ENCODE measurements at regions not wholly inside any gene's neighbourhood (a gene's known extent, or its start where the extent isn't known, plus 50 kb on each side); places are given as distances from the start of the nearest gene placed in this dataset.
"Not testable (repeated sequence)": the region's sequence is repeated elsewhere in the genome, so short reads cannot be mapped to it uniquely, and the experiment has no call there.

DNA sequence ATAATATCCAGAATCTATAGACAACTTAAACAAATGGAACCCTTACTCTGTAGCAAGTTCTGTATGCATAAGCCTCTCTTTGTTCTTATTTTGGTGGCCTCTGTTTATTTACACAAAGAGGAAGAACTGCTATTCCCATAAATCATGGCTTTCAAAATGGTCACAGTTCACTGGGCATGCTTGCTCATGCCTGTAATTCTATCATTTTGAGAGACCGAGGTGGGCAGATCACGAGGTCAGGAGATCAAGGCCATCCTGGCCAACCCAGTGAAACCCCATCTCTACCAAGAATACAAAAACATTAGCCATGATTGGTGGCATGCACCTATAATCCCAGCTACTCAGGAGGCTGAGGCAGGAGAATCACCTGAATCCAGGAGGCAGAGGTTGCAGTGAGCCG, 307.3 kb upstream of the ZNF337 start:
- in situ Hi-C loops (cut with HindIII; ENCODE audit: low sequenced_read_pairs); DNase-seq (ENCODE audit: low spot score): not testable (repeated sequence)

DNA sequence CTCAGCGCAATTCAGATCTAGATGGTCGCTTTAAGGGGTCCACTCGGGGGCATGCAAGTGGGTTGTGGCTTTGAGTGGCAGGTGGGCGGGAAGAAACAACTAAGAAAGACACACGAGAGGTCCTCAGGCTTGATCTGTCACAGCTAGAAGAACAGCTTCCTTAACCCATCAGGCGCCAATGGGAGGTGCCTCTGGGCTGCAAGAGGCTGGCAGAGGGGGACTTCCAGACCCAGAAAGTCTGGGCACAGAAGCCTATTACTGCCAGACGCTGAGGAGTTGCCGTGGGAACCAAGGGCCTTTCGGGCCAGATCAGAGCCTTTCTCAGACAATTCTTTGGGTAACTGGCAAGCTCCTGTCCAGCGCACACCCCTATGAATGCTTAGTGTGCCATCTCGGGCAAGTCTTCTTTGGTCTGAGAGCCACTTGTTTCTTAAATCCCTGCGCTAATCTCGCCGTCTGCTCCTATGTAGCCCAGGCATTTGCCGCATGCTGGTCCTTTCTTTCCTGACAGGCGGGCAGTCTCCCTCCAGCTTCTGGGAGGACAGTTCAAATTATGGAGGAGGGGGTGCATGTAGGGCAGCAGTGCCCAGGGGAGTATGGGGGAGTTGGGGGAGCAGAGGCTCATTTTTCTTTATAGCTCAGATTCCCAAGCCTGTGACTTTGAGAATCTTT, 300.9 kb upstream of the ZNF337 start:
- in situ Hi-C loops (cut with HindIII; ENCODE audit: low sequenced_read_pairs); DNase-seq (ENCODE audit: low spot score): not testable (repeated sequence)

DNA sequence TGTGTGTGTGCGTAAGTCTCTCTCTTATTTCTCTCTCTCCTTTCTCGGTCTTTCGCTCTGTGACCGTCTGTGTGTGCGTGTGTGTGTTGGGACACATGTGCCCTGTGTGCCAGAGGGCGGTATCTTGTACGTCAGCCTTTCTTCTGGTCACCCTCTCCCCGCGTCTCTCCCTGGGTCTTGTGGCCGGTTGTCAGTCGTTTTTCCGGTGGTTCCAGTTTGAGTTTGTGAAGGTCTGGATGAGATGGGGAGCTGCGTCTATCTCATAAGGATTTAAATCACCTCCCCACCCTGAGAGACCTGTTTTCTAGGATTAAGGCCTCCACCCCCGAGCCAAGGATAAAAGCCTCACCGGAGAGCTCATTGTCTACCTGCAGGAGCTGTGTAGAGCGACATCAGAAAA, 295.5 kb upstream of the ZNF337 start:
- in situ Hi-C loops (cut with HindIII; ENCODE audit: low sequenced_read_pairs) = no loop called here
- no peak for DNase-seq (ENCODE audit: low spot score)

DNA sequence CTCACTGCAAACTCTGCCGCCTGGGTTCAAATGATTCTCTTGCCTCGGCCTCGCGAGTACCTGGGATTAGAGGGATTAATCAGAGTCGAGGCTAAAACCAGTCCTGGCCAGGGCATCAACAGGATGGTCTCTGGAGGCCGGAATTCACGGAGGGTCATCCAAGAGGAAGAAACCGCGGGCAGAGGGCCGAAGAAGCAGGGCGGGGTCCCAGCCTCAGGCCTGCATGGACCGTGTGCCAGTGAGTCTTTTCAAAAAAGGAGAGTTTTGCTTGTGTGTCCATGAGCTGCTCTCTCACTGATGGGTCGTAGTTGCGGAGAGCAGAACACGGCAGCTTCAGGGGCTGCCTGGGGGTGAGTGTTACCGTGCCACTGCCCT, 295.1 kb upstream of the ZNF337 start:
- in situ Hi-C loops (cut with HindIII; ENCODE audit: low sequenced_read_pairs) = no loop called here
- DNase-seq (ENCODE audit: low spot score) = no peak

DNA sequence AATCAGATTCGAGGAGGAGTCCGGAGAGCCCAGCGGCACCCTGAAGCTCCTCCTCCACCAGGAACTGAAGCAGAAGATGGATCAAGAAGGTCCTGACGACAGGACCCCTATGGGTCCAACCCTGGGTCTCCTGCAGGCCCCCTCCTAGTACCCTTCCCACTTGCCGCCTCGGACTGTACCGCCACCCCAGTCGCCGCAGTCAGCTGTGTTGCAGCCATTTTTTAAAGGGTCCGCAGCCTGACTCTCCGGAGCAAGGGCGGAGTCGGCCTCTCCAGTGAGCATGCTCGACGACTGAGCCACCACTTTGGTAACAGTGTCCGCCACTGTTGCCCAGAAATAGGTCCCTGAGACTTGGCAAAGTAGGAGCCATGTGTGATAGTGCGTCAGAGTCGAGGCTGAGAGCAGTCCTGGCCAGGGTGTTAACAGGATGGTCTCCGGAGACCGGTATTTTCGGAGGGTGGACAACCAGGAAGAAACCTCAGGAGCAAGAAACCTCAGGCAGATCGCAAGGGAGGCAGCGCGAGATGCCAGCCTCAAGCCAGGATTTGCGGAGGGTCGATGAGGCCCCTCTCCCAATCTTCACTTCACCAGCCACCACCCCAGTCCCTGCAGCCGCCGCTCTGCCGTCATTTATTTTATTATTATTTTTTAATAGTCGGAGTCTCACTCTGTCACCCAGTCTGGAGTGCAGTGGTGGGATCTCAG, 294.6 kb upstream of the ZNF337 start:
- DNase-seq (ENCODE audit: low spot score) = no peak
- in situ Hi-C loops (cut with HindIII; ENCODE audit: low sequenced_read_pairs) = no loop called here

DNA sequence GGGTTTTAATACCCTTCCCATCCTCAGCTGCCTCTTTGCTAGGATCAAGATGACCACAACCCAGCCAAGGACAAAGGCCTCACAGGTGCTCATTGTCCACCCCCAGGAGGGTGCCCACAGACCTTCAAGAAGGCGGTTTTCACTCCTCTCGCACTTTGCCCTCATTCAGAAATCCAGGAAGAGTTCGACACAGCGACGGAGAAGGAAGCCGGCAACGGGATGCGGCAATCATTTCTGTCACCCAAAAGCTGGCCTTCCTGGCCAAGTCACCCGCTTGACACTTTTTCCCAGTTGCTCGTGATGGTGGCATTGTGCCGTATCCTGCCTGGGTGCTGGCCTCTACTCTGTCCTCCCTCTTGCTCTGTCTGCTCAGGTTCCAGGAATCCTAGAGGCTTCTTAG, 293.0 kb upstream of the ZNF337 start:
- DNase-seq (ENCODE audit: low spot score); in situ Hi-C loops (cut with HindIII; ENCODE audit: low sequenced_read_pairs): not testable (repeated sequence)

DNA sequence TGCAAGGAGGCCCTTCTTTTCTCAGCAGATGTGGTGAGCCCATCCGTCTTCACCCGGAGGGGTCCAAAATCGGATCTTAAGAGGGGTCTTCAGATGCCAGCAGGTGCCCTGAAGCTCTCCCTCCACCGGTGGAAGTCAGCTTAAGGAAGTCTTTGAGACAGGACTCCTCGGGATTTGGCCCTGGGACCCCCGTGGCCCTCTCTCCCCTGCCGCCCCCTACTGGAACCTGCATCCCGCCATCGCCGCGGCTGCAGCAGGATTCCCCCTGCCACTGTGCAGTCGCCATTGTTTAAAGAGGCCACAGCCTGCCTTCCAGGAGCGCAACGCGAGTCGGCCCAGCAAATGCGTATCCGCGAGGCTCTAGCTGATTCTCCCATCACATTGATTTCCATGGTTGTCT, 292.5 kb upstream of the ZNF337 start:
- no peak for DNase-seq (ENCODE audit: low spot score)
- in situ Hi-C loops (cut with HindIII; ENCODE audit: low sequenced_read_pairs) = no loop called here

DNA sequence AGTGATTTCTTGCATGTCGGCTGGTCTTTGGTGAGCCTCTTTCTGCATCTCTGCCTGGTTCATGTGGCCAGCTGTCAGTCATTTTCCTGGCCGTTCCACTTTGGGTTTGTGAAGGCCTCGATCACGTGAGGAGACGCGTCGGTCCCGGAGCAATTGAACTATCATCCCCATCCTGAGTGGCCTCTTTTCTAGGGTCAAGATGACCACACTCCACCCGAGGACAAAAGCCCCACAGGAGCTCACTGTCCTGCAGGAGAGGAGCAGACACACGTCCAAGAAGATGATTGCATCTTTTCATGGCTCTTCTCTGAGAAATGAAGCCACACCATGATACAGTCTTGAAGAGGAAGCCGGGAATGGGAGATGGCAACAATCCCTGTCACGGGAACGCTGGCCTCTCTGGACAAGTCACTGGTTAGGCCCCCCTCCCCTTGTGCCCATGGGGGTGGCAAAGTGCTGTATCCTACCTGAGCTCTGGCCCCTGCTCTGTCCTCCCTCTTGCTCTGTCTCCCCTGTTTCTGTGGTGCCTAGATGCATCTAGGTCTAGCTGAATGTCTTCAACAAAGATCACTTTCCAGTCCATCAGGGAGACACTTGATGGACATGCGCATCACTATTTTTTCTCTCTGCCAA, 291.4 kb upstream of the ZNF337 start:
- in situ Hi-C loops (cut with HindIII; ENCODE audit: low sequenced_read_pairs); DNase-seq (ENCODE audit: low spot score): not testable (repeated sequence)

DNA sequence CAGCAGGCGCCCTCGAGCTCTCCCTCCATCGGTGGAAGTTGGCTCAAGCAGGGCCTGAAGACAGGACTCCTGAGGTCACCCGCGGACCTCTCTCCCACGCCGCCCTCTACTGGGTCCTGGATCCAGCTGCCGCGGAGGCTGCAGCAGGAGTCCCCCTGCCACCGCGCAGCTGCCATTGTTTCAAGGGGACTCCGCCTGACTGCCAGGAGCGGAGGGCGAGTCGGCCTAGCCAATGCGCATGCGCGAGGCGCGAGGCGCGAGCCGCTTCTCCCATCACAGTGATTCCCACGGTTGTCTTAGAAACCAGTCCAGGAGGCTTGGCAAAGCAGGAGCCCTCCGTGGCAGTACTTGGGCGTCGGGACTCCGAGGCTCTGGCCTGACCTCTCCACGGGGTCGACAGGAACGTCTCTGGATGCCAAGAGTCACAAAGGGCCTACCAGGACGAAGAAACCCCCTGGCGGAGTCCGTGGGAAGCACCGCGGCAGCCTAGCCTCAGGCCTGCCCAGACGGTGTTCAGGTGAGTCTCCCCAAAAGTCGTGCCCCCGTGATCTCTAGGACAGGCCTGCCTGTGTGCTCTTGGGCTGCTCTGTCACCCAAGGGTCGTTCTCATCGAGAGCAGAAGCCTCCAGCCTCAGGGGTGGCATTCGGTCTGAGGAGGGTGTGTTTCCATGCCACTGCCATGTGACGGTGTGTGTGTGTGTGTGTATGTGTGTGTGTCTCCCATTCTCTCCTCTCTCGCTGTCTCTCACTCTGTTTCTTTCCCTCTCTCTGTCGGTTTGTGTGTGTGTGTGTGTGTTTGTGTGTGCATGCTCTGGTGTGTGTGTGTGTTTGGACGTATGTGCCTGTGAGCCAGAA, 290.6 kb upstream of the ZNF337 start:
- peak; percentile 62 for DNase-seq (ENCODE audit: low spot score)
- in situ Hi-C loops (cut with HindIII; ENCODE audit: low sequenced_read_pairs) = no loop called here

DNA sequence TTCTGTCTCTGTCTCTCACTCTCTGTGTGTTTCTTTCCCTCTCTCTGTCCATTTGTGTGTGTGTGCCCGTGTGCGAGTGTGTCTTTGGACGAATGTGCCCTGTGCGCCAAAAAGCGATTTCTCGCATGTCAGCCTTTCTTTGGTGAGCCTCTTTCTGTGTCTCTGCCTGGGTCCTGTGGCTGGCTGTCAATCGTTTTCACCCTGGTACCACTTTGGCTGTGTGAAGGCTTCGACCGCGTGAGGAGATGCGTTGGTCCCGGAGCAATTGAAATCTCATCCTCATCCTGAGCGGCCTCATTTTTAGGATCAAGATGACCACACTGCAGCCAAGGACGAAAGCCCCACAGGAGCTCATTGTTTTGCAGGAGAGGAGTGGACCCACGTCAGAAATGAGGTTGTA, 288.9 kb upstream of the ZNF337 start:
- in situ Hi-C loops (cut with HindIII; ENCODE audit: low sequenced_read_pairs) = no loop called here

DNA sequence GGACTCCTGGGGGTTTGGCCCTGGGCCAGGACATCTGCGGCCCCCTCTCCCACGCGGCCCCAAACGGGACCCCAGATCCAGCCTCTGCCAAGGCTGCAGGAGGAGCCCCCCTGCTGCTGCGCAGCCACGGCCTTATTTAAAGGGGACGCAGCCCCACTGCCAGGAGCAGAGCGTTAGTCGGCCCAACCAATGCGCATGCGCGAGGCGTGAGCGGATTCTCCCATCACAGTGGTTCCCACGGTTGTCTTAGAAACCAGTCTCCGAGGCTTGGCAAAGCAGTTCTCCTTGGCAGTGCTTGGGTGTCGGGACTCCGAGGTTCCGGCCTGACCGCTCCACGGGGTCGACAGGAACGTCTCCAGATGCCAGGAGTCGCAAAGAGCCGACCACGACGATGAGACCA, 288.3 kb upstream of the ZNF337 start:
- DNase-seq (ENCODE audit: low spot score) = peak; percentile 33
- in situ Hi-C loops (cut with HindIII; ENCODE audit: low sequenced_read_pairs) = no loop called here

More for the DNA sequence above, 288.9 kb upstream of the ZNF337 start:
- DNase-seq (ENCODE audit: low spot score) = no peak

DNA sequence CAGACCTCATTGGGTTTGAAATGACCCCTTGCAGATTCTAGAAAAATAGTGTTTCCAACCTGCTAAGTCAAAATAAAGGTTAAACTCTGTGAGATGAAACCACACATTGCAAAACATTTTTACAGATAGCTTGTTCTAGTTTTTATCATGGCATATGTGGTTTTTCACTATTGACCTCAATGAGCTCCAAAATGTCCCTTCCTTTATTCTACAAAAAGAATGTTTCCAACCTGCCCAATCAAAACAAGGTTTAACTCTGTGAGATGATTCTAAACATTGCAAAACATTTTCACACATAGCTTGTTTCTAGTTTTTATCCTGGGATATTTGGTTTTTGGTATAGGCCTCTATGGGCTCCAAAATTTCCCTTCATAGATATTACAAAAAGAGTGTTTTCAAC, 286.0 kb upstream of the ZNF337 start:
- in situ Hi-C loops (cut with HindIII; ENCODE audit: low sequenced_read_pairs); DNase-seq (ENCODE audit: low spot score): not testable (repeated sequence)

DNA sequence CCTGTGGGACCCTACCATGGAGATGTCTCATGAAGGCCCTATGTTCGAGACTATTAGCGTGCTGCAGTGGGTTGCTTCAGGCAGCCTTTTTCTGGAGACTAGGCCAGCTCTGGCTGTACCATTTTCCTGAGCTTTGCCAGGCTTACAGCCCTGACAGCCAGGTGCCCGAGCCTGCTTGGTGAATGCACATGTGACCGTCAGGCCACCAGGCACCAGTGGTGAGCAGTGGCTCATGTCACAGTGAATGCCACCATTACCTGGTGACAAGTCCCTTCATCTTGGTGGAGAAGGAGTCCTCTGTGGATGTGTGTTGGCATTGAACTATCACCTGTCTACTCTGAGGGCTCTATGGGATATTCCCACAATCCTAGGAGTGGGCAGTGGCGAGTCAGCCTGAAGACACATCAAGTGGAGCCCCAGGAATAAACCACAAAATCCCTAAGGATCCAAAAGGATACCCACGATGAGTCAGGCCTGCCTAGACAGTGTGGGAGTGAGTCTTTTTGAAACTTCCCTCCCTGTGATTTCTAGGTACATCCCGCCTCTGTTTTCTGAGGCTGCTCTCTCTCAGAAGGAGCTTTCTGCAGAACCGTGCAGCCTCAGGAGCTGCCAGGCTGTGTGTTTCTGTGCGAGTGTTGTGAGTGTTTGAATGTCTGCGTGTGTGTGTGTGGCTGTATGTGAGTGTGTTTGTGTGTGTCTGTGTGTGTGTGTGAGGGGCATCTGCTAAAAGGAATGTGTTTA, 282.0 kb upstream of the ZNF337 start:
- not testable (repeated sequence) for DNase-seq (ENCODE audit: low spot score)

DNA sequence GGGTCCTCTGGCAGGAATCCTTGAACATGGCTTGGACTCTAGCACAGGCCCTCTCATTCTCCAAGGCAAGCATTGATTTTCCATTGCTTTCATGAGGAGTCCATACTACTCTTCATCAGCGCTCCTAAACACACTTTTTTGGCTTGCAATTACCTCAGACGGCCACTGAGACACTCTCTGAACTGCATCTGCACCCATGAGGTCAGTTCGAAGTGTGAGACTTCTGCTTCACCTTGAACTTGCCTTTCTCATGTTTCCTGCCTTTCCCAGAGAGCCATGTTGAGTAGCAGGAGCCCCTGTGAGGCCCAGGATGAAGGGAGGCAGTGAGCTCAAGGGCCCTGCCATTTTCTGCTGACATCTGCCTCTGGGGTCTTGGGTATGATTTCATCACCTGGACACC, 279.2 kb upstream of the ZNF337 start:
- DNase-seq (ENCODE audit: low spot score); in situ Hi-C loops (cut with HindIII; ENCODE audit: low sequenced_read_pairs): not testable (repeated sequence)

More for the DNA sequence above, 282.0 kb upstream of the ZNF337 start:
- in situ Hi-C loops (cut with HindIII; ENCODE audit: low sequenced_read_pairs) = not testable (repeated sequence)

DNA sequence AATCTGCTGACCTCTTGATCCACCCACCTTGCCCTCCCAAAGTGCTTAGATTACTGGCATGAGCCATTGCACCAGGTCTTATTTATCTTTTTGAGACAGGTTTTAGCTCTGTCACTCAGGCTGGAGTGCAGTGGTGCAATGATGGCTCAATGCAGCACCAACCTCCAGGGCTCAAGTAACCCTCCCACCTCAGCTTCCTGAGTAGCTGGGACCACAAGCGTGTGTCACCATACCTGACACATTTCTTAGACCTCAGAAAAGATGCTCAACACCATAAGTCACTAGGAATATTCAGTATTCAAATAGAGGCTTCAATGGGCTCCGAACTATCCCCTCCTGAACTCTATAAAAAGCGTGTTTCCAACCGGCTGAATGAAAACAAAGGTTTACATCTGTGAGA, 268.6 kb upstream of the ZNF337 start:
- in situ Hi-C loops (cut with HindIII; ENCODE audit: low sequenced_read_pairs) = not testable (repeated sequence)

DNA sequence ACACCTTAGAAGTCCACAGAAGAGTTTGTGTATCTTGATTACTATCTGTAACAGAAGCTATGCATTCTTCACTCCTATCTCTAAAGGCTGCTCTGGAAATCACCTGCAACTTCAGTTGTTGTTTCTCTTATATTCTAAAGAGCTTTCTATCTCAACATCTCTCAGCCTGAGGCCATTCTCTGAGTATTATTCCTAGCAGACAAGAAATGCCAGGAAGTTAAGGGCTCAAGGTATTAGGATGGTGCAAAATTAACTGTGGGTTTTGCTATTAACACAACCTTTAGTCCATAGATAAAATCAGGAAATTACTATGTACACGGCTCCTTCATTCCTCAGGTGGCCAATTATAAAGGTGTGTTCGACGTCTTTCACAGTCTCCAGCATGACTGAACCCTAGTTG, 257.2 kb upstream of the ZNF337 start:
- in situ Hi-C loops (cut with HindIII; ENCODE audit: low sequenced_read_pairs); DNase-seq (ENCODE audit: low spot score): not testable (repeated sequence)

More for the DNA sequence above, 268.6 kb upstream of the ZNF337 start:
- DNase-seq (ENCODE audit: low spot score) = not testable (repeated sequence)

DNA sequence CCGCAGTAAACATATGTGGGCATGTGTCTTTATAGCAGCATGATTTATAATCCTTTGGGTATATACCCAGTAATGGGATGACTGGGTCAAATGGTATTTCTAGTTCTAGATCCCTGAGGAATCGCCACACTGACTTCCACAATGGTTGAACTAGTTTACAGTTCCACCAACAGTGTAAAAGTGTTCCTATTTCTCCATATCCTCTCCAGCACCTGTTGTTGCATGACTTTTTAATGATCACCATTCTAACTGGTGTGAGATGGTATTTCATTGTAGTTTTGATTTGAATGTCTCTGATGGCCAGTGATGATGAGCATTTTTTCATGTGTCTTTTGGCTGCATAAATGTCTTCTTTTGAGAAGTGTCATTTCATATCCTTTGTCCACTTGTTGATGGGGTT, 238.6 kb upstream of the ZNF337 start:
- DNase-seq (ENCODE audit: low spot score); in situ Hi-C loops (cut with HindIII; ENCODE audit: low sequenced_read_pairs): not testable (repeated sequence)

DNA sequence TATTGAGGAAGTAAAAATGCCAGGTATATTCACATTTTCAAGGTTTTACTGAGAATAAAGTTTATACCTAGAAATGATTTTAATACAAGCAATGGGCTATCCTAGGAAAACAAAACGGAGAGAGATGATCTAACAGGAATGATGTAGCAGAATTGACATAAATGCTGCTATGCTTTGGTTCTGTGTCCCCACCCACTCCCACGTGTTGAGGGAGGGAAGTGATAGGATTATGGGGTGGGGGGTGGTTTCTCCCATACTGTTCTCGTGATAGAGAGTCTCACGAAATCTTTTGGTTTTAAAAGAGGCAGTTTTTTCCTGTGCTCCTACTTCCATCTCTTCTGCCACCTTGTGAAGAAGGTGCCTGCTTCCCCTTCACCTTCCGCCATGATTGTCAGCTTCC, 236.2 kb upstream of the ZNF337 start:
- in situ Hi-C loops (cut with HindIII; ENCODE audit: low sequenced_read_pairs); DNase-seq (ENCODE audit: low spot score): not testable (repeated sequence)

DNA sequence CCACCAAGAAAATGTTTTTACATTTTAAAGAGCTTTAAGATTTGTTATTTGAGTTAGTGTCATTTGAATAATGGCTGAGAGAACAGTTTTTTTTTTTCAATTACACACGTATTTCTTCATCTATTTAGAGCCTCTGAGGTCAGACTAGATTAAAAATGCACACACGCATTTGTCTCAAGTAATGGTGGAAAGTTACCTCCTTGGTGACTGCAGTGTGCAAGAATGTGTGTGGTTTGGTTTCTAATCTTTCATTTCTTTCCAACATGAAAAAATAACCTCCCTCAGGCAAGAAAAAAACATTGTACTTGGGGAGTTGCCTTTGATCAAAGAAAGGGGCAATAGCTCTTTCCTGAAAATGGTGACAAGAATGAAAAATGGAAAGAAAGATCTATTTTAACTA, 235.5 kb upstream of the ZNF337 start:
- DNase-seq (ENCODE audit: low spot score); in situ Hi-C loops (cut with HindIII; ENCODE audit: low sequenced_read_pairs): not testable (repeated sequence)

Data from G401 (cell line).